GM12878 (cell line): ENCODE measurements at regions not wholly inside any gene's neighbourhood (a gene's known extent, or its start where the extent isn't known, plus 50 kb on each side); places are given as distances from the start of the nearest gene placed in this dataset.

Experiments used
- ATAC-seq: fragments of 200-7000 bp; cut with Tn5 transposase; 3 replicates; pipeline ENCODE4 v1.9.1; 2020; ENCODE audit warnings: mild to moderate bottlenecking, moderate library complexity
- BruUV-seq: library from RNA; stranded (reverse); fragments of 400-500 nt; replicated peaks from 2 replicates; lab custom pipeline; 2021; lab: Mats Ljungman, UMichigan
- CTCF ChIA-PET: fragments of 300-600 bp; sonication (Branson Sonifier 250); formaldehyde crosslinking; extraction: SDS; loops from one replicate; lab custom pipeline; 2021; ENCODE audit warnings: inconsistent platforms; lab: Yijun Ruan, JAX
- POLR2A ChIA-PET: fragments of 350-600 bp; formaldehyde crosslinking; extraction: SDS; loops from one replicate; lab custom pipeline; 2021; ENCODE audit warnings: inconsistent platforms; lab: Charles Lee
- RAD21 ChIA-PET: fragments of 300-600 bp; sonication (Branson Sonifier 250); formaldehyde crosslinking; loops from one replicate; lab custom pipeline; 2023; ENCODE audit warnings: antibody characterized with exemption; ENCODE audit not compliant: unreplicated experiment; lab: Charles Lee
- SMC1A ChIA-PET: fragments of 300-600 bp; sonication (Branson Sonifier 250); formaldehyde crosslinking; loops from one replicate; lab custom pipeline; 2023; ENCODE audit not compliant: unreplicated experiment, uncharacterized antibody; lab: Charles Lee
- DNase-seq: peaks from one replicate; pipeline ENCODE4 v3.0.0-alpha.2; 2011; ENCODE audit warnings: low read depth, low spot score
- FAIRE-seq: peaks from 3 replicates; lab custom pipeline; 2011; peaks lifted over from hg19 to GRCh38; lab: Jason Lieb, UNC
- H2AFZ ChIP-seq: 2 replicates; pipeline ENCODE4 v1.6.0; 2011; ENCODE audit warnings: low read depth, low read length, control low read depth; ENCODE audit not compliant: control insufficient read depth
- H3K27ac ChIP-seq: 2 replicates; pipeline ENCODE4 v1.5.1; 2011; ENCODE audit warnings: control low read depth; ENCODE audit not compliant: control insufficient read depth, insufficient read depth
- H3K27me3 ChIP-seq, 2 experiments: replicated peaks in 1 of 2; 2 replicates each; pipeline versions ENCODE4 v1.6.0 to v1.6.1; 2011; ENCODE audit warnings: low read length in 1 of 2; ENCODE audit not compliant: control insufficient read depth in 2 of 2, insufficient read depth in 2 of 2
- H3K36me3 ChIP-seq, 2 experiments: 2 replicates each; pipeline ENCODE4 v1.5.1; 2011; ENCODE audit warnings: low read length in 1 of 2; ENCODE audit not compliant: control insufficient read depth in 2 of 2, insufficient read depth in 2 of 2
- H3K4me1 ChIP-seq: 2 replicates; pipeline ENCODE4 v1.6.1; 2011; ENCODE audit warnings: mild to moderate bottlenecking, low read length, moderate library complexity, mixed read lengths; ENCODE audit not compliant: control insufficient read depth, insufficient read depth
- H3K4me2 ChIP-seq: 2 replicates; pipeline ENCODE4 v1.6.0; 2011; ENCODE audit warnings: control low read depth; ENCODE audit not compliant: control insufficient read depth, insufficient read depth
- H3K4me3 ChIP-seq: fragments of 200-600 bp; sonication (generic); 2 replicates; pipeline ENCODE4 v1.5.1; 2016
- H3K79me2 ChIP-seq: 2 replicates; pipeline ENCODE4 v1.6.0; 2011; ENCODE audit warnings: low read length; ENCODE audit not compliant: control insufficient read depth, insufficient read depth
- H3K9ac ChIP-seq: 2 replicates; pipeline ENCODE4 v1.8.0; 2011; ENCODE audit warnings: low read length, control low read depth, mixed read lengths; ENCODE audit not compliant: control insufficient read depth, insufficient read depth
- H3K9me3 ChIP-seq: replicated peaks from 3 replicates; pipeline ENCODE4 v1.5.1; 2011; ENCODE audit warnings: mild to moderate bottlenecking, low read length; ENCODE audit not compliant: control insufficient read depth, insufficient read depth
- H4K20me1 ChIP-seq: 2 replicates; pipeline ENCODE4 v1.6.0; 2011; ENCODE audit not compliant: control insufficient read depth, insufficient read depth
- BACH1 ChIP-seq: fragments of 450-650 bp; IDR thresholded peaks from 2 replicates; pipeline ENCODE4 v1.6.1; 2017; ENCODE audit warnings: mild to moderate bottlenecking, borderline replicate concordance
- CBX5 ChIP-seq: sonication (generic); IDR thresholded peaks from 2 replicates; pipeline ENCODE4 v1.6.1; 2016; ENCODE audit warnings: low read depth, moderate library complexity, mild to moderate bottlenecking, inconsistent platforms
- IRF3 ChIP-seq: fragments of 450-650 bp; IDR thresholded peaks from 2 replicates; pipeline ENCODE4 v1.6.1; 2014; ENCODE audit warnings: mild to moderate bottlenecking
- JUNB ChIP-seq: IDR thresholded peaks from 2 replicates; pipeline ENCODE4 v1.6.1; 2016; ENCODE audit warnings: antibody characterized with exemption, mild to moderate bottlenecking
- JUND ChIP-seq: IDR thresholded peaks from 2 replicates; pipeline ENCODE4 v1.6.1; 2012; ENCODE audit warnings: low read depth, mild to moderate bottlenecking, low read length, improper control_type of control experiment, moderate library complexity
- KDM1A ChIP-seq: fragments of 200-600 bp; sonication (generic); IDR thresholded peaks from 2 replicates; pipeline ENCODE4 v1.6.1; 2016; ENCODE audit warnings: borderline replicate concordance
- MLLT1 ChIP-seq: fragments of 450-650 bp; IDR thresholded peaks from 2 replicates; pipeline ENCODE4 v1.6.1; 2016; ENCODE audit warnings: mild to moderate bottlenecking
- MYB ChIP-seq: fragments of 150-350 bp; IDR thresholded peaks from 2 replicates; pipeline ENCODE4 v1.6.1; 2014; ENCODE audit warnings: mild to moderate bottlenecking, low read depth, low read length, borderline replicate concordance
- NRF1 ChIP-seq: conservative IDR thresholded peaks from 2 replicates; pipeline ENCODE4 v1.6.1; 2011; ENCODE audit warnings: mild to moderate bottlenecking, low read depth, low read length, improper control_type of control experiment
- SMC3 ChIP-seq: IDR thresholded peaks from 2 replicates; pipeline ENCODE4 v1.6.1; 2011; ENCODE audit warnings: low read length, improper control_type of control experiment, borderline replicate concordance
- WRNIP1 ChIP-seq: IDR thresholded peaks from 2 replicates; pipeline ENCODE4 v1.6.1; 2011; ENCODE audit warnings: low read depth, low read length, improper control_type of control experiment, borderline replicate concordance
- ZBTB33 ChIP-seq: fragments of 450-650 bp; IDR thresholded peaks from 2 replicates; pipeline ENCODE4 v1.6.1; 2017; ENCODE audit warnings: mild to moderate bottlenecking
- ZNF207 ChIP-seq: fragments of 450-650 bp; IDR thresholded peaks from 2 replicates; pipeline ENCODE4 v1.6.1; 2014; ENCODE audit warnings: antibody characterized with exemption, mild to moderate bottlenecking, borderline replicate concordance
- WGBS: methylation state at CpG from one replicate; pipeline ENCODE4 v1.1.6; 2016; ENCODE audit warnings: low lambda C conversion rate; ENCODE audit not compliant: insufficient replicate concordance, insufficient coverage; ENCODE audit errors: missing lambda C conversion rate; 5-methylcytosine and 5-hydroxymethylcytosine counted together
- in situ Hi-C: fragments of 300-500 bp; cut with MboI; formaldehyde crosslinking; loops from 9 replicates; pipeline ENCODE4 v1.14.3; 2018; ENCODE audit warnings: mixed read lengths
- intact Hi-C: fragments of 100-400 bp; cut with micrococcal nuclease; formaldehyde crosslinking; loops from one replicate; pipeline ENCODE4 v1.14.2; 2022; ENCODE audit not compliant: unreplicated experiment

- TF ChIP-seq ZNF207 (no peak), MLLT1 (no peak), CBX5 (no peak), IRF3 (no peak), JUNB (no peak), JUND (no peak), WRNIP1 (no peak), NRF1 (no peak), KDM1A (no peak), SMC3 (no peak), BACH1 (no peak), ZBTB33 (no peak), MYB (no peak)
- no peak overlapping the region for H3K4me3 ChIP-seq
- no peaks in the 10 kb centered on the region for H3K36me3 ChIP-seq
- no peak overlapping the region for H3K9ac ChIP-seq
- H3K27me3 ChIP-seq = no peaks in the 10 kb centered on the region
- no peak overlapping the region for H3K27ac ChIP-seq
- no peak for DNase-seq
- ChIA-PET SMC1A (no interaction called here), POLR2A (no interaction called here), CTCF (no interaction called here), RAD21 (interaction anchor here (0.6 kb wide), 1 partner anchor 865 kb away, joined by 3 read pairs; no protein-coding TSS in a partner anchor)
- whole genome bisulfite sequencing = 54% methylated on average over 4 of the region's 4 CpGs
- intact Hi-C loops = no loop called here
- no TSS peak for BruUV-seq
- no peaks in the 10 kb centered on the region for H4K20me1 ChIP-seq
- no peak for FAIRE-seq
- no peaks in the 10 kb centered on the region for H3K9me3 ChIP-seq
- in situ Hi-C loops = no loop called here
- H3K79me2 ChIP-seq = no peaks in the 10 kb centered on the region
- no peak for ATAC-seq
- no peak overlapping the region for H3K4me2 ChIP-seq
- no peaks in the 10 kb centered on the region for H3K4me1 ChIP-seq
- H2AFZ ChIP-seq = no peak overlapping the region
These were observed 866.5 kb downstream of the IGSF11 start for GRCh38 chr3:118168175-118168574.
